GM10248 (cell line): ENCODE measurements at regions not wholly inside any gene's neighbourhood (a gene's known extent, or its start where the extent isn't known, plus 50 kb on each side); places are given as distances from the start of the nearest gene placed in this dataset.
"Not testable (repeated sequence)": the region's sequence is repeated elsewhere in the genome, so short reads cannot be mapped to it uniquely, and the experiment has no call there.

Experiments
- CTCF ChIA-PET: fragments of 300-600 bp; sonication (Branson Sonifier 250); formaldehyde crosslinking; extraction: SDS; loops from one replicate; lab custom pipeline; 2021; ENCODE audit warnings: antibody characterized with exemption; lab: Yijun Ruan, JAX
- POLR2A ChIA-PET: fragments of 350-650 bp; sonication (Branson Sonifier 250); formaldehyde crosslinking; extraction: SDS; loops from one replicate; lab custom pipeline; 2020; ENCODE audit warnings: antibody characterized with exemption; lab: Yijun Ruan, JAX
- DNase-seq: peaks from one replicate; pipeline ENCODE4 v3.0.0; 2012; ENCODE audit errors: extremely low spot score
- TF ChIP-seq, protein P1 (sequence below): IDR thresholded peaks from 2 replicates; pipeline ENCODE4 v1.5.1; 2012; ENCODE audit warnings: mild to moderate bottlenecking, low read depth; ENCODE audit errors: extremely low read depth, missing control alignments, control extremely low read depth

DNA sequence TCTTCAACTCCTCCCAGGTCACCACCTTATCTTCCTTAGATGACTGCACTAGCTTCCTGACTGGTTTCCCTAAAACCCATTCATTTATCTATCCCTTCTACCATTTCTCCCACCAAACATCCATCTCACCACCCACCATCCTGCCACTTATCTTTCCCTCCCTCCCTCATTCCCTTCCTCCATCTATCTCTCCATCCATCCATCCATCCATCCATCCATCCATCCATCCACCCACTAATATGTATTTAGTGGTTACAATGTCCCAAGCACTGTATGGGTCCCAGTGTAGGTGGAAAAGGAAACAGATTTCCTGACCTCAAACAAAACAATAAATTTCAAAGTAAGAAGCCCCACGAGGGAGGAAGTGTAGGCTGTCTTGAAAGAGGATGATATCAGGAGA lies 59.3 kb upstream of the APCDD1L start:
- TF ChIP-seq, protein P1, sequence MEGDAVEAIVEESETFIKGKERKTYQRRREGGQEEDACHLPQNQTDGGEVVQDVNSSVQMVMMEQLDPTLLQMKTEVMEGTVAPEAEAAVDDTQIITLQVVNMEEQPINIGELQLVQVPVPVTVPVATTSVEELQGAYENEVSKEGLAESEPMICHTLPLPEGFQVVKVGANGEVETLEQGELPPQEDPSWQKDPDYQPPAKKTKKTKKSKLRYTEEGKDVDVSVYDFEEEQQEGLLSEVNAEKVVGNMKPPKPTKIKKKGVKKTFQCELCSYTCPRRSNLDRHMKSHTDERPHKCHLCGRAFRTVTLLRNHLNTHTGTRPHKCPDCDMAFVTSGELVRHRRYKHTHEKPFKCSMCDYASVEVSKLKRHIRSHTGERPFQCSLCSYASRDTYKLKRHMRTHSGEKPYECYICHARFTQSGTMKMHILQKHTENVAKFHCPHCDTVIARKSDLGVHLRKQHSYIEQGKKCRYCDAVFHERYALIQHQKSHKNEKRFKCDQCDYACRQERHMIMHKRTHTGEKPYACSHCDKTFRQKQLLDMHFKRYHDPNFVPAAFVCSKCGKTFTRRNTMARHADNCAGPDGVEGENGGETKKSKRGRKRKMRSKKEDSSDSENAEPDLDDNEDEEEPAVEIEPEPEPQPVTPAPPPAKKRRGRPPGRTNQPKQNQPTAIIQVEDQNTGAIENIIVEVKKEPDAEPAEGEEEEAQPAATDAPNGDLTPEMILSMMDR, result no peak
- DNase-seq, result no peak
- CTCF ChIA-PET, result interaction anchor here (3.3 kb wide), 1 partner anchor 10 kb away, joined by 14 read pairs; no protein-coding TSS in a partner anchor
- POLR2A ChIA-PET, result no interaction called here

DNA sequence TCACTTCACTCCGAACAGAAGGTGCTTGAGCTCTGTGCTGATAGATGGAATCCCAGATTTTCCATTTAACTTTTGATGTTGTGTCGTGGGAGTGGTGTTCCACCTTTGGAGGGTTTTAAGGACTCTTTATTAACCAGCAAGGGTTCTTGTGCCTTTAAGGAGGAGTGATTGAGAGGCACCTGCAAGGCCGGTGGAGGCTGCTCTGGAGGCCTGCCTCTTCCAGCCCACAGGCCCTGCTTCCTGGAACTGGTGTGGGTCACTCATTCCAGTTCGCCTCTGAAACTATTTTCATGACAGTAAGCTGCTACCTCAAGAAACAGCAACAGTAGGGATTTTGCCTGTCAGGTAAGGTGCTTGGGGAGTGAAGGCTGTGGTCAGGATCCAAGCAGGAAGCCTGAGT lies 58.8 kb upstream of the APCDD1L start:
- ChIA-PET POLR2A (no interaction called here), CTCF (interaction anchor here (3.3 kb wide), 1 partner anchor 10 kb away, joined by 14 read pairs; no protein-coding TSS in a partner anchor)

DNA sequence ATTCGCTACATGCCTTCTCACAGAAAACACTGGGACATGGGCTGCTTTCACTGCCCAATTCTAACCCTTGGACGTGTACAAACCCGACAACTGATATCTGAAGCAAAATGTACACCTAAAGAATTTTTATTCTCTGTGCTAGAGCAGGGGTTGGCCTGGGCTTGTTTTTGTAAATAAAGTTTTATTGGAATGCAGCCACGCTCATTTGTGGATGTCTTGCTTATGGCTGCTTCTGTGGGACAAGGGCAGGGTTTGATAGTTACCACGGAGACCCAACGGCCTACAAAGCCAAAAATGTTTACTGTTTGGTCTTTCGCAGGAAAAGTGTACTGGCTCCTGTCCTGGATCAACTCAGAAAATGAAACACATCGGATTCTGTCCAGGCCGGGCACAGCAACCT lies 58.1 kb upstream of the APCDD1L start:
- TF ChIP-seq, protein P1, result no peak
- DNase-seq, result no peak
- CTCF ChIA-PET, result interaction anchor here (3.3 kb wide), 1 partner anchor 9 kb away, joined by 14 read pairs; no protein-coding TSS in a partner anchor
- POLR2A ChIA-PET, result no interaction called here

More for the DNA sequence above, 58.8 kb upstream of the APCDD1L start:
- DNase-seq, result no peak
- TF ChIP-seq, protein P1, result no peak

DNA sequence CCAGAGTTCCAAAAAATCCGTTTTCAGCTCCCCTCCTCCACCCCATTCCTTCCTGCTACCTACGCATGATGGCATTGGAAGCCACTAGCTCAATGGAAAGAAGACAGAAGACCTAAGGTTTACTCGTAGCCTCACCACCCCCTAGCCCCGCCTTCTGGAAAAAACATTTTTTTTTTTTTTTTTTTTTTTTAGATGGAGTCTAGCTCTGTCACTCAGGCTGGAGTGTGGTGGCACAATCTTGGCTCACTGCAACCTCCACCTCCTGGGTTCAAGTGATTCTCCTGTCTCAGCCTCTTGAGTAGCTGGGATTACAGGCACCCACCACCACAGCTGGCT lies 57.2 kb upstream of the APCDD1L start:
- CTCF ChIA-PET, POLR2A ChIA-PET: not testable (repeated sequence)

DNA sequence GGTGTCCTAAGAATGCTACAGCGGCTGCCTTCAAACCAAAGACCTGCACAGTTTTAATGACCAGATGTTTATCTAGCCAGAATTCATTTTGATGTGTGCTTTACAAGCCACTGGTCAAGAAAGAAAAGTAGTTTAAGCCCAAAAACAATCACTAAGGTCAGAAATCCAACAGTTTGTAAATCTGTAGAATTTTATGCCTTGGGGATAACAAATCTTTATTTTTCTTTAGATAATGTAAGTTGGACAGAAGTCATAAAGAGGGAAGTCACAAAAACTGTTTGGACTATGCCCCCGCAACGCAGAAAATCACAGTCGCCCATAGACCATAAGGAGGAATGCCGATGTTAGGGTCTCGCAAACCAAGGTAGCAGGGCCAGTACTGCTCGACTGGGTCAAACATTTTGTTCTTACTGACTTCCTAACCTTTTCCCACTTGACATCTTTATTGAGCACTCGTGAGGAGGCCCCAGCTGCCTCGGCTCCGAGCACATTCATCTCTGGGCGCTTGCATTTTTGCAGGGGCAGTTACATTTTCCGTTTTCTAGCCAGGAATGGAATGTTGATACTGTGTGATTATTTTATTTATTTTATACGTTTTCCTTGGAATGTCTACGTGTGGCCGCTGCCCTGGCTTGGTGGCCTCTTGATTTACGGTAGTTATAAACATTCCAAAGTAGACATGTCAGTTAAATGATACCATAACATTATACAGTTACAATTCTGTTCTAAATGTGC lies 56.7 kb upstream of the APCDD1L start:
- DNase-seq, result no peak
- TF ChIP-seq, protein P1, result no peak
- POLR2A ChIA-PET, result no interaction called here
- CTCF ChIA-PET, result no interaction called here

More for the DNA sequence above, 57.2 kb upstream of the APCDD1L start:
- DNase-seq, result not testable (repeated sequence)

DNA sequence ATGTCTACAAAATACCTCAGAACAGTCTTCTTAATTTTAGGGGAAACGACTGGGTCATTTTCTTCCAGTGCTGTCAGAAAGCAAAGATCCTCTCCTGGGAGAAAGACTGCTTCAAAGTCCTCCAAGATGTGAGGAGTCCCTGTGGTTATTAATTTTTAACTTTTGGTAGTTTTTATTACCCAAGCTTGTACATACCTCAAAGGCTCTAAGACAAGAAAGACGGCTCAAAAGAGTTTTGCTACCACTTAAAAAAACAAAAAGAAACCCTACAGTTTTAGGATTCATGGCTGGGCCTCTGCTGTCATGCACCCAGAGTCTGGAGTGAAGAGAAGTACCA lies 56.1 kb upstream of the APCDD1L start:
- ChIA-PET CTCF (no interaction called here), POLR2A (no interaction called here)
- TF ChIP-seq, protein P1, result no peak
- no peak for DNase-seq

DNA sequence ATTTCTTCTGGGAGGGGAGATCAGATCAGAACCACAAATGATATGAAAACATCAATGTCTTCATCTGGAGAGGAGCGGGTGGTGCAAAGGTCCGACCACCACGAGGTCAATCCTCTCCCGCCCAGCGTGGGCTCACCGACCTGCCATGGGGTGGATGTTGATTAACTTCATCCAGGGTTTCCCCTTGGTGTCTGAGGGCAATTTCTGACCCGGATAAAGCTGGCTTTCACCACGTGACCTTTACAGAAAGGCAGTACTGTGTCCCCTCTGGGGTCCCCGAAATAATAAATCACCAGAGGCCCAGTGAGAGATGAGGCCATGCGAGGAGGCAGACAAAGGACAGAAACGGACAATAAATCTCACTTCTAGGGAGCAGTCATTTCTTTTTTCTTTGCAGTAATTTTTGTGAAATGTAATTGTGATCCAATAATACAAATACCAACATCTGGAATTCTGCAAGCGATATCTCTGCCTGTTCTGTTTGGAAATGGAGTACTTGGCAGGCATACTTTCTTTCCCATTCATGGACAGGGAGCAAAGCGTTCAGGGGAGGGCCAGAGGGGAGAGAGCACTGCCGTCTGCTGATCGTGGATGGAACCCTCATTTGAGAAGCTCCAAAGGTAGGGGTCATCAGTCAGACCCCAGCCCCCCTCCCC lies 55.1 kb upstream of the APCDD1L start:
- ChIA-PET CTCF (no interaction called here), POLR2A (no interaction called here)
- TF ChIP-seq, protein P1, result no peak
- DNase-seq, result no peak
